GM19397 (cell line): ENCODE measurements at regions not wholly inside any gene's neighbourhood (a gene's known extent, or its start where the extent isn't known, plus 50 kb on each side); places are given as distances from the start of the nearest gene placed in this dataset.
"Not testable (repeated sequence)": the region's sequence is repeated elsewhere in the genome, so short reads cannot be mapped to it uniquely, and the experiment has no call there.

Source experiments
- ATAC-seq: cut with Tn5 transposase; IDR thresholded peaks from one replicate; pipeline ENCODE4 v1.9.1; 2021; ENCODE audit warnings: mild to moderate bottlenecking, moderate library complexity; ENCODE audit not compliant: unreplicated experiment

GRCh38 chr7:85376589-85376988 is 189.7 kb upstream of the SEMA3D start:
- ATAC-seq, result no peak

DNA sequence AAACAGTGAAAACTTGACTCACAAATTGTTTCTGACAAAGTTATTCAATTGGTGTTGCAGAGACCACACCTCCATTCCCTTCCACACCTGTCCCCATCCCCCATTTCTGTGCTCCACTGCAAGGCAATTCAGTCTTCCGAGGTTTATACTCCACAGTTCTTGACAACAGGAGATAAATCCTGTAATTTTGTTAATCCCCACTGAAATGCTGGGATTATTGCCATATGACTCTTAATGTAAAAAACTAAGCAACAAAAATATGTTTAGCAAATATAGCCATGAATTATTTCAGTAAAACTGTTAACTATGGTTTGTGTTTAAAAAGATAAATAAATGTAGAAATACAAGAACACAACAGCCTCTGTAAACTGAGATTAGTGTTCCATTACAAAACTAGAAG is 170.1 kb upstream of the SEMA3D start:
- no peak for ATAC-seq

DNA sequence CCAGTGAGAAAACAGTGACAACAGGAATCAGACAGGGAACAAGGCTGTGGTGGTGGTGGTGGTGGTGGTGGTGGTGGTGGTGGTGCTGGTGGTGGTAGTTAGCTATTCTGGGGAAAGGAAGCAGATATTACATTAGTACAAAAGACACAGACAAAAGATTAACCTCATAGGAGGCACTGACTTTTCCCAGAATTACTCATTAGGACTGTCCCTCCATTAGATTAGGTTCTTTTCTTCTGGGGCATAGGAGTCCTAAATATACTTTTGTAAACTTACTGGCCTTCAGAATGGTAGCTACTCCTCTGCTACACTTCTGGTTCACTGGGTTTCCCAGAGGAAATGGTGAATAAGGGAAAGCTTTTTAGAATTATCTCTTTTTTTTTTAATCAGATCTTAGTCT is 156.6 kb upstream of the SEMA3D start:
- no peak for ATAC-seq

DNA sequence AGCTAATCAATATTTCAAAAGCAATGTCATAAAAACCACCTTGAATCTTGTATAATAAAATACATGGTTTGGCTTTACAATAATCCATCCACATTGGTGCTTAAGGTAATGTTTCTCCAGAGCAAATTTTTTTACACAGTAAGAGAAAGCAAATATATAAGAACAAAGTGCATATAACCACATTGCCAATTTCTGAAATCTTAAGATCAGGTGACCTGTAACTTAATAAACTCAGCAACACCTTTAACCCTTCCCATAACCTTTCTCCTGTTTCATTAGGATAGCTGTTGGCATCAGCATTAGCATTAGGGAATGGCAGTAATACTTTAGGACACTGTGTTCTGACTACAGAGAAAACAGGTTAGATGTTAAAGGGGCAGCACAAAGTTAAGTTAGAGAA is 155.9 kb upstream of the SEMA3D start:
- ATAC-seq, result no peak

DNA sequence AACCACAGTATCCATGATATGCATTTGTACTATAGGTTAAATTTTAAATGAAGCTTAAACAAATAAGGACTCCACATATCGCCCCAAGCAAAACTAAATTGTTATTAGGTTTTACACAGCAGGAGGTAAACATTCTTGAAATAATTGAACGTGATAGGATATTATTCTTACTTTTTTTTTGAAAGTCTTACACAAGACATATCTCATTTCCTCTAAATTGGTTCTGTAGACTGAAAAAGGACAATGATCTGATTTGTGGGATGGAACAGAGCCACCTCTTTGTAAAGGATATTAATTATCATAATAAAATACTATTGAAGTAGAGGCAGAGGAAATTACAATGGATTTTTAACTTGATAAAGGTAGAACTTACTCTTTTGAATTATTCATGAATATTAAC is 155.1 kb upstream of the SEMA3D start:
- ATAC-seq, result no peak

GRCh38 chr7:85341121-85341520 is 154.3 kb upstream of the SEMA3D start:
- no peak for ATAC-seq

DNA sequence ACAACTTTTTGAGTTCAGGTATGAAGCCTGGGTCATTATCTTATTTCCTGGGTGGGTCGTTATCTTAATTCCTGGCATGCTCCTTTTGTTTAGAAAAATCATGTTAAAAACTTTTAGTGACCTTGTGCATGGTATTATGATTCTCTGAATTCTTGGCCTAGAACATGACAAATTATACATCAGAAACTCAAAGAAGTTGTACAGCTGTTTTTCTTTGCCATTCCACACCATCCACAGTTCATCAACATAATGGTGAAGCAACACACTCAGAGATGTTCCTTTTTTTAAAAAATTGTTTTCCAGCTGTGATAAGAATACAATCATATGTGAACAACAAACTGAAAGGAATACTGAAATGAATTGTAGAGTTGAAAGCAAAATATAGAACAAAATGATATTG is 149.2 kb upstream of the SEMA3D start:
- ATAC-seq, result no peak

DNA sequence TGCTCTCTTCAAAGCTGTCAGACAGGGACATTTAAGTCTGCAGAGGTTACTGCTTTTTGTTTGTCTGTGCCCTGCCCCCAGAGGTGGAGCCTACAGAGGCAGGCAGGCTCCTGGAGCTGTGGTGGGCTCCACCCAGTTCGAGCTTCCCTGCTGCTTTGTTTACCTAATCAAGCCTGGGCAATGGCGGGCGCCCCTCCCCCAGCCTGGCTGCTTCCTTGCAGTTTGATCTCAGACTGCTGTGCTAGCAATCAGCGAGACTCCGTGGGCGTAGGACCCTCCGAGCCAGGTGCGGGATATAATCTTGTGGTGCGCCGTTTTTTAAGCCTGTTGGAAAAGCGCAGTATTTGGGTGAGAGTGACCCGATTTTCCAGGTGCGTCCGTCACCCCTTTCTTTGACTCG is 148.3 kb upstream of the SEMA3D start:
- ATAC-seq, result not testable (repeated sequence)

GRCh38 chr7:85328456-85328998 is 141.7 kb upstream of the SEMA3D start:
- ATAC-seq, result no peak

GRCh38 chr7:85324145-85324799 is 137.4 kb upstream of the SEMA3D start:
- ATAC-seq, result no peak

GRCh38 chr7:85322252-85322651 is 135.4 kb upstream of the SEMA3D start:
- ATAC-seq, result no peak

DNA sequence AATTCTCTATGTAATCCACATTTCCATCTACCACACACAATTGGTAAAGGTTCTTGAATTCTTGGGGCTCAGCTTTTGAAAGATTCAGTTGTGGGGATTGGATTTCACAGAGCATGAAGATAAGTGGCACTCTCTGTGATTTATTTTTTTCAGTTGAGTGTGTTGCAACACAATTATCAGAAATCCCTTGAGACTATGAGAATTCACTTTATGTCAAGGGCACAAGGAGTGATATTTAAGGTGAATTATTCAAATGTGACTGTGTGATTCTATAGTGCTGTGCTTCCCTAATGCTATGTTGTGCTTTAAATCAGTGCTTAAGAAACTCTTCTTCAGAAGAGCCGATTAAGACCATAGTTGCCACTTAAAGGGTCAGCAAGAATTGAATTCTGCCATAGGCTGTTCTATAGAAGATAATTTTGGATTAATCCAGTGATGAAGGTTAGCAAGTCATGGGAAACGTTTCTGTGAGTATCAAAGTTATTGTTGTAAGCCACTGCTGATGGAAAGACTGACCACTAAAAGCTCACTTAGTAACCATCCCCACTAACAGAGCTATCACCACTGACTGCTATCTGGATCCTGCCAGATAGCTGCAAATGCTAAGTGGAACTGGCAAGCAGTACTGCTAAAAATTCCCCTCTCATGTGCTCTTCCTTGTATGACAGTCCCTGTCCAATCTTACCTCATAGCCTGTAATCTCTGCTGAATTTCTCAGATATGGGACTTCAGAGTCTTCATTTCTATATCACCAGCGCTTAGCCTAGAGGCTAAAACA is 134.0 kb upstream of the SEMA3D start:
- no peak for ATAC-seq

- ATAC-seq, result no peak
Observed at GRCh38 chr7:85316489-85316888, 129.6 kb upstream of the SEMA3D start.

DNA sequence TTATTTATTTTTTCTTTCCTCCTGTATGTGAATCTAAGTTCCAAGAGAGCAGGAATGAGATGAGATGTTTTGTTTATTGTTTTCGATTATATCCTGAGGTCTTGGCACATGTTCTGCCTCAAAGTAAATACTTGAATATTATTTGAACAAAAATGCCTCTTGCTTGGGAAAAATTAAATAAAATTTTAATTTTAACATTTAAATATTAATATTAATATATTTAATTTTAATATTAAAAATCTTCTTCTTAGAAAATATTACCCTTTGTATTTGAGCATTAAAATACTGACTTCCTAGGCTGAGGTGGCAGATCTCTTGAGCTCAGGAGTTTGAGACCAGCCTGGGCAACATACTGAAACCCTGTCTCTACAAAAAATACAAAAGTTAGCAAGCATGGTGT is 123.4 kb upstream of the SEMA3D start:
- ATAC-seq, result no peak

DNA sequence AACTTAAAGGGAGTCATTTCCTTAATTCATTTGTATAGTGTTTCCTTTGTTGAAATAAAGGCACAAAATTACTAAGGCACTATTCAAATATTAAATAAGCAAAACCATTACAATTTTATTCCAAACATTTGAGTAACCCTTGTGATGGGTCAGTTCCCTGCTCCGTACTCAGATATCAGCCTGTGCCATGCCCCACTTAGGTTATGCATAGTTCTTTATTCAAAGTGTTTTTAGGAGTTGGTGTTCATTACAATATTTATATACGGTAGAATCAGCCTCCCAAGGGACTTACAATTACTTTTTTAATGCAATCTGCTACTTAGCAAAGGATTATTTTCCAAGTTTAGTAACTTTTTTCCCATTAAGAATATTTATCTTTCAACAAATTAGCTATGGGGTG is 119.3 kb upstream of the SEMA3D start:
- no peak for ATAC-seq

DNA sequence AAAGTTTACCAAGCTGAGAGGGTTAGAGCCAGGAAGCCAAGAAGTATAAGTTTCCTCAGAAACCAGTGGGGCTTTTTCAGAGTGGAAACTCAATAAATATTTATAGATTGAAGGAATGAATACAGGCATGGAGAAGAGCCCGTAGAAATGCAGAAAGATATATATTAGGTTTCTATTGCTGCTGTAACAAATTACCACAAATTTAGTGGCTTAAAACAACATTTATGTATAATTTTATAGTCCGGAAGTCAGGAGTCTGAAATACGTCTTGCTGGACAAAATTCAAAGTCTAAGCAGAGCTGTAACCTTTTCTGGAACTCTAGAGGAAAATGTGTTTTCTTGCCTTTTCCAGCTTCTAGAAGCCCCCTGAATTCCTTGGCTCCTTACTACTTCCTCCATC is 107.3 kb upstream of the SEMA3D start:
- no peak for ATAC-seq

GRCh38 chr7:85292908-85293576 is 106.2 kb upstream of the SEMA3D start:
- ATAC-seq, result peak; percentile 51

- ATAC-seq, result no peak
Observed at GRCh38 chr7:85290269-85290668, 103.4 kb upstream of the SEMA3D start.

DNA sequence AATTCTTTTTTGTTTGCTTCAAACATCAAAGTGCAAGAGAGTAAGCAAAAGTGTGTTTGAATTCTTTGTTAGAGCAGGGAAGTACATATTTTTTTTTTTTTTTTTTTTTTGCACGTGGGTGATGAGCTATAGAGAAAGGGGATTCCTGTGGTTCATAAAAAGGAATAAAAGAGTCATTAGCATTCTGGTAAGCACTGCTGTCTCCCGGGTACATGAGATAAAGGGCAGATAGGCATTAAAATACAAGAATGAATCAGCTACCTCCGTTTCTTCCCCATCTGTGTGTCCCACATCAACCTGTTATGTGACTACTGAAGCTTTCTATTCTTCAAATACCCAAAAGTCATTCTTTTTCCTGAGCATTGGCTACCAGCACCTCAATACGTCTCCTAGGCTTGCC is 102.4 kb upstream of the SEMA3D start:
- ATAC-seq, result no peak

DNA sequence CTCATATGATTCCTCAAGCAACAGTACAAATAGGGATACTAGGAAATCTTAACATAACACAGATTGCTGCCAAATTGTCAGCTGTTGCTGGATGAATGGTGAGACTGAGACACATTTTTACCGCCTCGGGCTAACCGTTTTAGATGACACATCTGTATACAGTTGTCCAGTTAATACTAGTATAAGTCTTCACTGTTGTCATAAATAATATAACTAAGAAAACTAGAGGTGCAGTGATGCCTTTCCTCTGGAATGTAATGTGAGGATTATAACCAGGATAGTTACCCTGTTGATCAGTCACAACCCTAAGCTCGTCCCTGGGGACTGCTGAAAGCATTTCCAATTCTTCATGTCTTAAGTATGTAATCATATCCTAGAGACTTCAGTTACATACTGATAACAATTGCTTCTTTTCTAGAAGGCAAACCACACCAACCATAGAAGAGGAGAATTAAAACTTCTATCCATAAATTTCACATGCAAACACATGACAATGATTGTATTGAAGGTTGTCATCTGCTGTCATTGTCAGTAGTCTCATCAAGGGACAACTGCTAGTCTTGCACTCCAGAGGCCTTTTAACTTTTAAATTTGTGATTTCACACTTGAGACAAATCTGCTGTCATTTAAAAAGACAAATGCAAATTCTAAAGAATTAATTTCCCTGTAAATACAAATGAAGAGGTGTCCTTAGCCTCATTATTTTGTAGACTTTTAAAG is 100.4 kb upstream of the SEMA3D start:
- ATAC-seq, result no peak

DNA sequence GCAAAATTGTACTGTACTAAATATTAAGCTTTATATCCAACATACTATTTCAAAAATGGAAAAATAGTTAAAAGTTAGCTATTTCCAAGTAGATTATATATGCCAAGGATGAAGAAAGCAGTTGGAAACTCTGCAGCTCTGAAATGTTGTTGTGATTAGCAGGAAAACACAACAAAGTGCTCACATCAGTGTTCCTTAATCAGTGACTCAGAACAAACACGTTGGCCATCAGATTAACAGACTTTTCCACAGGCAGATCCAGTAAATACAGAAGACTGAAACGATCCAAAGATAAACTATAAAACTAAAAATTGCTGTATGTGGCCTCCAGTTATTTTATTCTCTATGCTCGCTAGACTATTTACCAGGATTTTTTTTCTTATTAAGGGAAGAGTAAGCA is 99.6 kb upstream of the SEMA3D start:
- ATAC-seq, result no peak
